Epithelial cell of proximal tubule (primary cell): ENCODE measurements at regions not wholly inside any gene's neighbourhood (a gene's known extent, or its start where the extent isn't known, plus 50 kb on each side); places are given as distances from the start of the nearest gene placed in this dataset.

Experiments used
- DNase-seq: peaks from one replicate; pipeline ENCODE4 v3.0.0-alpha.2; 2011; ENCODE audit warnings: low read depth
- H3K4me3 ChIP-seq: 2 replicates; pipeline ENCODE4 v1.5.1; 2011; ENCODE audit warnings: low read depth, mild to moderate bottlenecking, low read length
- CTCF ChIP-seq: conservative IDR thresholded peaks from 2 replicates; pipeline ENCODE4 v1.5.1; 2012; ENCODE audit warnings: low read depth, mild to moderate bottlenecking, low read length

GRCh38 chr1:164092603-164093353, 466.2 kb upstream of the PBX1 start:
- H3K4me3 ChIP-seq: no peak overlapping the region
- DNase-seq: no peak
- TF ChIP-seq CTCF: peak; percentile 21

- H3K4me3 ChIP-seq: no peak overlapping the region
- DNase-seq: no peak
- TF ChIP-seq CTCF: no peak
Measured at GRCh38 chr1:164093543-164093942, 465.4 kb upstream of the PBX1 start.

DNA sequence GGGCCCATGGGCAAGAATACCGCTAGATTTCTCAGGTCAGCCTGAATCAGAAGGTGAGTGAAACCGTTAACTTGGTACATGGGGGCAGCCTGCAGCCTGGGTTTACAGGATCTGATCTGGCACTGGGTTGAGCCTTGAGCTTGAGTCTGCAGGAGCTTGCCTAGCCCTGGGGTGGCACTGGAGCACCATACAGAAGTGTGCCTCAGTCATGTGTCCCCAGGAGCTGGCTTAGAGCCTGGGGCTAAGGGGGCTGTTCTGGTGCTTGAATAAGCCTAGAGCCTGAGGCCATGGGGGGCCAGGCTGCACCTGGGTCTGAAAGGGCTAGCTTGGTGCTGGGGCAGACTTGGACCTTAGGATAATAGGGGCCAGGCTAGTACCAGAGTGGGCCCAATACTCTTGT, 457.2 kb upstream of the PBX1 start:
- no peak for DNase-seq
- TF ChIP-seq CTCF: no peak
- no peak overlapping the region for H3K4me3 ChIP-seq

DNA sequence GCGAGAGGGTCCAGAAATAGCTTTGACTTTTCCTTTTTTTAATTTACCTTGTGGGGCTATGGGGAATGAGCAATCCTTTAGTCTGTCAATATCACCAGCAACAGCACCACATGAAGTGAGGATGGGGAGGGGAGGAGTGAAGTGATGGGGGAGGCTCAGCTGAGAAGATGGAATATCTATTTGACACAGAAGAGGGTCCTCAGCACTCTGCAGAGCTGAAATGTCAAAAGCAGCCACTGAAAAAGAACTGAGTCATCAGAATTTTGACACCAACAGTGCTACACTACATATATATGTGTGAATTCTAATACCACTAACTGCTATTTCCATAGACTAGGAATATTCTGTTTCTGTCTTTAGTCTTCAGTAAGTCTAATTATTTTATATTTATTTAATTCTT, 427.0 kb upstream of the PBX1 start:
- no peak overlapping the region for H3K4me3 ChIP-seq

GRCh38 chr1:164137273-164137925, 421.6 kb upstream of the PBX1 start:
- H3K4me3 ChIP-seq: no peak overlapping the region
- no peak for DNase-seq
- TF ChIP-seq CTCF: no peak

More for the DNA sequence above, 427.0 kb upstream of the PBX1 start:
- DNase-seq: no peak
- TF ChIP-seq CTCF: no peak

- no peak for TF ChIP-seq CTCF
- no peak for DNase-seq
- no peak overlapping the region for H3K4me3 ChIP-seq
Measured at GRCh38 chr1:164141797-164142196, 417.2 kb upstream of the PBX1 start.

GRCh38 chr1:164154622-164155021, 404.4 kb upstream of the PBX1 start:
- no peak for TF ChIP-seq CTCF
- no peak for DNase-seq
- H3K4me3 ChIP-seq: no peak overlapping the region
